Smooth muscle cell (in vitro differentiated cells): ENCODE measurements at regions not wholly inside any gene's neighbourhood (a gene's known extent, or its start where the extent isn't known, plus 50 kb on each side); places are given as distances from the start of the nearest gene placed in this dataset.

Experiments used
- DNase-seq: peaks from one replicate; lab custom pipeline; 2025; ENCODE audit not compliant: unreplicated experiment; lab: John Stamatoyannopoulos, UW
- H2AFZ ChIP-seq: fragments of 200-600 bp; sonication (generic); 2 replicates; pipeline ENCODE4 v1.6.0; 2016; ENCODE audit warnings: antibody characterized with exemption, low read depth, mild to moderate bottlenecking
- H3F3A ChIP-seq: fragments of 200-600 bp; sonication (generic); 2 replicates; pipeline ENCODE4 v1.6.0; 2017; ENCODE audit warnings: antibody characterized with exemption, low read depth
- H3K27ac ChIP-seq: fragments of 200-600 bp; sonication (generic); 2 replicates; pipeline ENCODE4 v1.5.1; 2016; ENCODE audit warnings: low read depth, mild to moderate bottlenecking
- H3K27me3 ChIP-seq: fragments of 200-600 bp; sonication (generic); 2 replicates; pipeline ENCODE4 v1.6.1; 2016; ENCODE audit warnings: low read depth, mild to moderate bottlenecking
- H3K36me3 ChIP-seq: fragments of 200-600 bp; sonication (generic); 2 replicates; pipeline ENCODE4 v1.5.1; 2016; ENCODE audit warnings: low read depth
- H3K4me1 ChIP-seq: fragments of 200-600 bp; sonication (generic); 2 replicates; pipeline ENCODE4 v1.5.1; 2016; ENCODE audit warnings: low read depth
- H3K4me2 ChIP-seq: fragments of 200-600 bp; sonication (generic); 2 replicates; pipeline ENCODE4 v1.6.0; 2016; ENCODE audit warnings: mild to moderate bottlenecking
- H3K4me3 ChIP-seq: fragments of 200-600 bp; sonication (generic); 2 replicates; pipeline ENCODE4 v1.5.1; 2016; ENCODE audit warnings: mild to moderate bottlenecking
- H3K79me2 ChIP-seq: fragments of 200-600 bp; sonication (generic); 2 replicates; pipeline ENCODE4 v1.6.0; 2016; ENCODE audit warnings: low read depth, mild to moderate bottlenecking
- H3K9ac ChIP-seq: fragments of 200-600 bp; sonication (generic); 2 replicates; pipeline ENCODE4 v1.6.0; 2016; ENCODE audit warnings: low read depth
- H3K9me3 ChIP-seq: fragments of 200-600 bp; sonication (generic); replicated peaks from 2 replicates; pipeline ENCODE4 v1.5.1; 2016; ENCODE audit warnings: low read depth
- H4K20me1 ChIP-seq: fragments of 200-600 bp; sonication (generic); 2 replicates; pipeline ENCODE4 v1.6.0; 2016; ENCODE audit warnings: low read depth
- WGBS: methylation state at CpG from one replicate; pipeline ENCODE4 v1.1.7; 2016; ENCODE audit warnings: low lambda C conversion rate; 5-methylcytosine and 5-hydroxymethylcytosine counted together
- TF ChIP-seq, protein P1 (sequence below): fragments of 200-600 bp; sonication (generic); IDR thresholded peaks from 2 replicates; pipeline ENCODE4 v1.5.1; 2017; ENCODE audit warnings: borderline replicate concordance, mild to moderate bottlenecking, antibody characterized with exemption; ENCODE audit not compliant: insufficient read depth, poor library complexity, severe bottlenecking

DNA sequence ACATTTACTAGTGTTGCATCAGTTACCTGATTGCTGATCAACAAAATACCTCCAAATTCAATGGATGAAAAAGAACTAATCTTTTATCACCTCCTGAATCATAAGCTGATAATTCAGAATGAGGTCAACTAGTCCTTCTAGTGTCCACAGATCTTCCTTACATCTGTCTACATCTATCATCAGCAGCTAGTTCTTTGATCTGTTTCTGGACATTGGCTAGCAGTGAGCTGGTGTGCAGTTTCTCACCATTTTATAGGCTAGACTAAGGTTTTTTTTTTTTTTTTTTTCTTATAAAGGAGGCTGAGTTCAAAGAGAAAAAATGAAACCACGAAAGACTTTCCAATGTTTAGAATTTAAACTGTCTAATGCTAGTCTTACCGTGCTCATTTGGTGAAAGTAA is 534.3 kb upstream of the ST8SIA4 start:
- Histone ChIP-seq H3K27ac (no peak overlapping the region), H3K4me1 (no peaks in the 10 kb centered on the region), H4K20me1 (no peaks in the 10 kb centered on the region), H2AFZ (no peak overlapping the region), H3K36me3 (no peaks in the 10 kb centered on the region), H3K4me2 (no peak overlapping the region), H3K9me3 (no peaks in the 10 kb centered on the region), H3K9ac (no peak overlapping the region), H3K4me3 (no peak overlapping the region), H3K27me3 (no peaks in the 10 kb centered on the region), H3K79me2 (no peaks in the 10 kb centered on the region), H3F3A (no peaks in the 10 kb centered on the region)
- DNase-seq, result no peak
- 47% methylated on average over 2 of the region's 2 CpGs for WGBS
- TF ChIP-seq, protein P1, sequence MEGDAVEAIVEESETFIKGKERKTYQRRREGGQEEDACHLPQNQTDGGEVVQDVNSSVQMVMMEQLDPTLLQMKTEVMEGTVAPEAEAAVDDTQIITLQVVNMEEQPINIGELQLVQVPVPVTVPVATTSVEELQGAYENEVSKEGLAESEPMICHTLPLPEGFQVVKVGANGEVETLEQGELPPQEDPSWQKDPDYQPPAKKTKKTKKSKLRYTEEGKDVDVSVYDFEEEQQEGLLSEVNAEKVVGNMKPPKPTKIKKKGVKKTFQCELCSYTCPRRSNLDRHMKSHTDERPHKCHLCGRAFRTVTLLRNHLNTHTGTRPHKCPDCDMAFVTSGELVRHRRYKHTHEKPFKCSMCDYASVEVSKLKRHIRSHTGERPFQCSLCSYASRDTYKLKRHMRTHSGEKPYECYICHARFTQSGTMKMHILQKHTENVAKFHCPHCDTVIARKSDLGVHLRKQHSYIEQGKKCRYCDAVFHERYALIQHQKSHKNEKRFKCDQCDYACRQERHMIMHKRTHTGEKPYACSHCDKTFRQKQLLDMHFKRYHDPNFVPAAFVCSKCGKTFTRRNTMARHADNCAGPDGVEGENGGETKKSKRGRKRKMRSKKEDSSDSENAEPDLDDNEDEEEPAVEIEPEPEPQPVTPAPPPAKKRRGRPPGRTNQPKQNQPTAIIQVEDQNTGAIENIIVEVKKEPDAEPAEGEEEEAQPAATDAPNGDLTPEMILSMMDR, result no peak

- Histone ChIP-seq H3K79me2 (no peaks in the 10 kb centered on the region), H3K4me1 (no peaks in the 10 kb centered on the region), H3F3A (no peaks in the 10 kb centered on the region), H3K27me3 (no peaks in the 10 kb centered on the region), H3K4me3 (no peak overlapping the region), H3K9ac (no peak overlapping the region), H4K20me1 (no peaks in the 10 kb centered on the region), H3K4me2 (no peak overlapping the region), H3K9me3 (no peaks in the 10 kb centered on the region), H3K36me3 (no peaks in the 10 kb centered on the region), H2AFZ (no peak overlapping the region), H3K27ac (no peak overlapping the region)
- no peak for DNase-seq
- TF ChIP-seq, protein P1, result no peak
- WGBS, result 86% methylated on average over 2 of the region's 2 CpGs
These were observed 532.7 kb upstream of the ST8SIA4 start for GRCh38 chr5:101435768-101436167.

- no peak overlapping the region for H3K4me3 ChIP-seq
- no peaks in the 10 kb centered on the region for H3K36me3 ChIP-seq
- no peak overlapping the region for H3K4me2 ChIP-seq
- WGBS, result 24% methylated on average over 1 of the region's 1 CpG
- H3K27ac ChIP-seq, result no peak overlapping the region
- no peak overlapping the region for H2AFZ ChIP-seq
- H4K20me1 ChIP-seq, result no peaks in the 10 kb centered on the region
- no peaks in the 10 kb centered on the region for H3K27me3 ChIP-seq
- TF ChIP-seq, protein P1, result no peak
- H3K9me3 ChIP-seq, result no peaks in the 10 kb centered on the region
- H3F3A ChIP-seq, result no peaks in the 10 kb centered on the region
- DNase-seq, result no peak
- no peaks in the 10 kb centered on the region for H3K4me1 ChIP-seq
- no peaks in the 10 kb centered on the region for H3K79me2 ChIP-seq
- no peak overlapping the region for H3K9ac ChIP-seq
These were observed 528.1 kb upstream of the ST8SIA4 start for GRCh38 chr5:101431201-101431600.

DNA sequence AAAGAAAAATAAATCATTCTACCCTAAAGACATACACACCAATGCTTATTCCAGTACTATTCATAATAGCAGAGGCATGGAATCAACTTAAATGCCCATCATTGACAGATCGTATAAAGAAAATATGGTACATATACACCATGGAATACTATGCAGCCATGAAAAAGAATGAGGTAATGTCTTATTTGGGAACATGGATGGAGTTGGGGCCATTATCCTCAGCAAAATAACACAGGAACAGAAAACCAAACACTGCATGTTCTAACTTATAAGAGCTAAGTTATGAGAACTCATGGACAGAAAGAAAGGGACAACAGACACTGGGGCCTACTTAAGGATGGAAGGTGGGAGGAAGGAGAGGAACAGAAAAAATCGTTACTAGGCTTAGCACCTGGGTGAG is 527.5 kb upstream of the ST8SIA4 start:
- H3K9ac ChIP-seq, result no peak overlapping the region
- no peaks in the 10 kb centered on the region for H3K4me1 ChIP-seq
- TF ChIP-seq, protein P1, result no peak
- H3K9me3 ChIP-seq, result no peaks in the 10 kb centered on the region
- no peaks in the 10 kb centered on the region for H3F3A ChIP-seq
- H2AFZ ChIP-seq, result no peak overlapping the region
- 96% methylated on average over 2 of the region's 2 CpGs for WGBS
- H3K36me3 ChIP-seq, result no peaks in the 10 kb centered on the region
- H3K79me2 ChIP-seq, result no peaks in the 10 kb centered on the region
- no peak overlapping the region for H3K27ac ChIP-seq
- DNase-seq, result no peak
- H3K4me3 ChIP-seq, result no peak overlapping the region
- H4K20me1 ChIP-seq, result no peaks in the 10 kb centered on the region
- H3K27me3 ChIP-seq, result no peaks in the 10 kb centered on the region
- no peak overlapping the region for H3K4me2 ChIP-seq
